ENCODE measurements at regions not wholly inside any gene's neighbourhood (a gene's known extent, or its start where the extent isn't known, plus 50 kb on each side); places are given as distances from the start of the nearest gene placed in this dataset.

DNA sequence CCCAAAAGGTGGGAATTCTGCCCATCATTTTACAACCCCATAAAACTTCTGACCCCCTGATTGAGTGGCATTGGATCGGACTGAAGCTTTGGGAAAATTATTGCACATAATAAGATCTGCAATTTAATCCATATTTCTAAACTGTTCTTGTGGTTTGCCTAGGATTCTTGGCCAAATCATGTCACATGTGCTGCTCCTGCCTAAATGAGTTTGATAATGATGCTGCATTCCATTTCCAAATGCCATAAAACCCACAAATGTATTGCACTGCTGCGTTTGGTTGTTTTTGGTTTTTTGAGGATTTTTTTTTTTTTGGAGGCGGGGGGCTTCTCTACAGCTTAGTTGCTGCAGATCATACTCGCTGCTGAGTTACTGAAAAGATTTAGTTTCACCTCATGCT, 153.6 kb downstream of the QDPR start:
- TF ChIP-seq, protein P1, sequence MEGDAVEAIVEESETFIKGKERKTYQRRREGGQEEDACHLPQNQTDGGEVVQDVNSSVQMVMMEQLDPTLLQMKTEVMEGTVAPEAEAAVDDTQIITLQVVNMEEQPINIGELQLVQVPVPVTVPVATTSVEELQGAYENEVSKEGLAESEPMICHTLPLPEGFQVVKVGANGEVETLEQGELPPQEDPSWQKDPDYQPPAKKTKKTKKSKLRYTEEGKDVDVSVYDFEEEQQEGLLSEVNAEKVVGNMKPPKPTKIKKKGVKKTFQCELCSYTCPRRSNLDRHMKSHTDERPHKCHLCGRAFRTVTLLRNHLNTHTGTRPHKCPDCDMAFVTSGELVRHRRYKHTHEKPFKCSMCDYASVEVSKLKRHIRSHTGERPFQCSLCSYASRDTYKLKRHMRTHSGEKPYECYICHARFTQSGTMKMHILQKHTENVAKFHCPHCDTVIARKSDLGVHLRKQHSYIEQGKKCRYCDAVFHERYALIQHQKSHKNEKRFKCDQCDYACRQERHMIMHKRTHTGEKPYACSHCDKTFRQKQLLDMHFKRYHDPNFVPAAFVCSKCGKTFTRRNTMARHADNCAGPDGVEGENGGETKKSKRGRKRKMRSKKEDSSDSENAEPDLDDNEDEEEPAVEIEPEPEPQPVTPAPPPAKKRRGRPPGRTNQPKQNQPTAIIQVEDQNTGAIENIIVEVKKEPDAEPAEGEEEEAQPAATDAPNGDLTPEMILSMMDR (IDR thresholded peaks at IDR 0.05) = no peak
- TF ChIP-seq POLR2A (IDR thresholded peaks at IDR 0.05) = no peak
